Breast epithelium (tissue), 4 donors: ENCODE measurements at regions not wholly inside any gene's neighbourhood (a gene's known extent, or its start where the extent isn't known, plus 50 kb on each side); places are given as distances from the start of the nearest gene placed in this dataset.

Experiments
- DNase-seq, 2 donors: peaks; one replicate each; pipeline ENCODE4 v3.0.0-alpha.2; 2019; ENCODE audit warnings: low spot score in 2 of 2
- H3K27ac ChIP-seq, 2 donors: fragments of 200-600 bp; sonication (generic) in 1 of 2; one replicate each; pipeline ENCODE4 v1.5.1; 2016 to 2019; ENCODE audit warnings: mild to moderate bottlenecking in 1 of 2
- H3K27me3 ChIP-seq, 2 donors: fragments of 200-600 bp; sonication (generic) in 1 of 2; one replicate each; pipeline versions ENCODE4 v1.5.1 to v1.6.0; 2017 to 2019; ENCODE audit warnings: control low read depth in 1 of 2, mild to moderate bottlenecking in 1 of 2
- H3K36me3 ChIP-seq: fragments of 200-600 bp; one replicate; pipeline ENCODE4 v1.5.1; 2019
- H3K4me1 ChIP-seq, 2 donors: fragments of 200-600 bp; sonication (generic); one replicate each; pipeline ENCODE4 v1.5.1; 2016 to 2019; ENCODE audit warnings: control low read depth in 1 of 2
- H3K4me3 ChIP-seq, 3 donors: fragments of 200-600 bp; sonication (generic); 1 replicate in 2 of 3; 2 replicates in 1 of 3; pipeline ENCODE4 v1.5.1; 2016 to 2019; ENCODE audit warnings: mild to moderate bottlenecking in 3 of 3, moderate library complexity in 2 of 3
- H3K9me3 ChIP-seq, 2 donors: fragments of 200-600 bp; sonication (generic) in 1 of 2; one replicate each; pipeline ENCODE4 v1.5.1; 2016 to 2019; ENCODE audit warnings: control low read depth in 1 of 2
- POLR2A ChIP-seq: fragments of 450-650 bp; IDR thresholded peaks from one replicate; pipeline ENCODE4 v1.6.1; 2016; ENCODE audit warnings: antibody characterized with exemption, mild to moderate bottlenecking, moderate library complexity
- POLR2AphosphoS5 ChIP-seq, 3 donors: sonication (generic); formaldehyde crosslinking; IDR thresholded peaks; one replicate each; pipeline ENCODE4 v1.6.1; 2017; ENCODE audit warnings: antibody characterized with exemption in 3 of 3
- intact Hi-C: fragments of 100-400 bp; cut with DNase I; formaldehyde crosslinking; loops from one replicate; pipeline ENCODE4 v1.15.1; 2023; ENCODE audit warnings: low total_unique reads
- TF ChIP-seq, protein P1 (sequence below), 3 donors: fragments of 450-650 bp; IDR thresholded peaks; one replicate each; pipeline ENCODE4 v1.5.1; 2016 to 2017; ENCODE audit warnings: antibody characterized with exemption in 3 of 3, mild to moderate bottlenecking in 3 of 3, moderate library complexity in 3 of 3

DNA sequence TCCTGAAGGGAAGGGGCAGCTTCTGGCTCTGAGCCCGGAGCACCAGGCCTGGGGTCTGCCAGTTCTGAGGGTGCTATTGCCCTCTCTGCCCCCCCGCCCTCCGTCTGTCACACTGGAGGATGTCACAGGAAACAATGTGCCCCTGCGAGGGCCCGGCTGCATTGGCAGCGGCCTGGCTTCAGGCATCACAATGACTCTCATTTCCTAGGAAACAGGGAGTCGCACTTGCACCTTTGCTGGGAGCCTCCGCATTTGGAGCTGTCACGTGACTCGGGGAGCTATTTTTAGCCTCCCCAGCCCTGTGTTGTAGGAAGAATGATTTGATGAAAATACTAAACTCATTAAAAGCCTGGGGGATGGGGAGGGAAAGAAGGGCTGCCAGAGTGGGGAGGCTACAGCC lies 518.9 kb downstream of the SHQ1 start:
- no peaks in the 10 kb centered on the region for H3K27me3 ChIP-seq
- intact Hi-C loops = no loop called here

DNA sequence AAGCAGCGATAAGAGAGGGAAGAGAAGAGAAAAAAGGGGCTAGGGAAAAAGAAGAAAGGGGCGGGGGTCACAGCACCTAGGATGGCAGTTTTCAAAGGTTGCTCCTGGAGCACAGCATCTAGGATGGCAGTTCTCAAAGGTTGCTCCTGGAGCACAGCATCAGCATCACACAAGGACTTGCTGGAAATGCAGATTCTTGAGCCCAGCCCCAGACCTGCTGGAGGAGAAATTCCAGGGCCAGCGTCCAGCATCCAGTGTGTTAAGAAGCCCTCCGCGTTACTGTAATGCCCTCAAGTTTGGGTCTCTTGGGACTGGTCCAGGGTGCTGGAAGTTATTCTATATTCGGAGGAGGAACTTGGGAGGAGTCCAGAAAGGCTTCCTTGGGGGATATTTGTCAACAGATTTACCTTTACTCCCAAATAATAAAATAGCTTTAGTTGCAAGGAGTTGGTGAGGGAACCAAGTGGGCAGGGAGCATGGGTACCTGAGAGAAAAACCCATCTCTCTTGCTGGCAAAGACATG lies 519.4 kb downstream of the SHQ1 start:
- TF ChIP-seq POLR2A = no peak
- DNase-seq = no peak
- H3K36me3 ChIP-seq = no peaks in the 10 kb centered on the region
- no peaks in the 10 kb centered on the region for H3K4me1 ChIP-seq
- intact Hi-C loops = no loop called here
- no peak overlapping the region for H3K27ac ChIP-seq
- H3K27me3 ChIP-seq = no peaks in the 10 kb centered on the region
- H3K4me3 ChIP-seq = no peak overlapping the region
- no peaks in the 10 kb centered on the region for H3K9me3 ChIP-seq

More for the DNA sequence above, 518.9 kb downstream of the SHQ1 start:
- Histone ChIP-seq H3K4me1 (no peaks in the 10 kb centered on the region), H3K36me3 (no peaks in the 10 kb centered on the region), H3K4me3 (no peak overlapping the region), H3K9me3 (no peaks in the 10 kb centered on the region), H3K27ac (no peak overlapping the region)
- DNase-seq = no peak
- TF ChIP-seq, protein P1, sequence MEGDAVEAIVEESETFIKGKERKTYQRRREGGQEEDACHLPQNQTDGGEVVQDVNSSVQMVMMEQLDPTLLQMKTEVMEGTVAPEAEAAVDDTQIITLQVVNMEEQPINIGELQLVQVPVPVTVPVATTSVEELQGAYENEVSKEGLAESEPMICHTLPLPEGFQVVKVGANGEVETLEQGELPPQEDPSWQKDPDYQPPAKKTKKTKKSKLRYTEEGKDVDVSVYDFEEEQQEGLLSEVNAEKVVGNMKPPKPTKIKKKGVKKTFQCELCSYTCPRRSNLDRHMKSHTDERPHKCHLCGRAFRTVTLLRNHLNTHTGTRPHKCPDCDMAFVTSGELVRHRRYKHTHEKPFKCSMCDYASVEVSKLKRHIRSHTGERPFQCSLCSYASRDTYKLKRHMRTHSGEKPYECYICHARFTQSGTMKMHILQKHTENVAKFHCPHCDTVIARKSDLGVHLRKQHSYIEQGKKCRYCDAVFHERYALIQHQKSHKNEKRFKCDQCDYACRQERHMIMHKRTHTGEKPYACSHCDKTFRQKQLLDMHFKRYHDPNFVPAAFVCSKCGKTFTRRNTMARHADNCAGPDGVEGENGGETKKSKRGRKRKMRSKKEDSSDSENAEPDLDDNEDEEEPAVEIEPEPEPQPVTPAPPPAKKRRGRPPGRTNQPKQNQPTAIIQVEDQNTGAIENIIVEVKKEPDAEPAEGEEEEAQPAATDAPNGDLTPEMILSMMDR (IDR thresholded peaks at IDR 0.05) = no peak
- TF ChIP-seq POLR2AphosphoS5 (IDR thresholded peaks at IDR 0.05) (no peak), POLR2A (no peak)

DNA sequence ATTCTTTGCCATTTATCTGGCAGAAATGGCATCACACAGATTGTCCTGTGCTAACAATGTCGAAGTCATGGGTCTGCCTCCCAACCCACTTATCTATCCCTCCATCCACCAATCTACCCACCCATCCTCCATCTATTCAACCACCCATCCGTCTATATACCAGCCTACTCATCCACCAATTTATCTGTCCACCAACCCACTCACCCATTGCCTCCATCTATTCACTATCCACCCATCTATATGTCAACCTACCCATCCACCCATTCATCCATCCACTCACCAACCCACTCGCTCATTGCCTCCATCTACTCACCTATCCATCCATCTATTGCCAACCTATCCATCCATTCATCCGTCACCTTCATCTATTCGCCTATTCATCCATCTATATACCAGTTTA lies 521.2 kb downstream of the SHQ1 start:
- no peak overlapping the region for H3K4me3 ChIP-seq
- H3K9me3 ChIP-seq = no peaks in the 10 kb centered on the region
- no peaks in the 10 kb centered on the region for H3K27me3 ChIP-seq
- intact Hi-C loops = no loop called here
- no peaks in the 10 kb centered on the region for H3K4me1 ChIP-seq
- DNase-seq = no peak
- no peaks in the 10 kb centered on the region for H3K36me3 ChIP-seq
- no peak for TF ChIP-seq POLR2AphosphoS5 (IDR thresholded peaks at IDR 0.05)
- TF ChIP-seq POLR2A = no peak
- TF ChIP-seq, protein P1 (IDR thresholded peaks at IDR 0.05) = no peak
- no peak overlapping the region for H3K27ac ChIP-seq

DNA sequence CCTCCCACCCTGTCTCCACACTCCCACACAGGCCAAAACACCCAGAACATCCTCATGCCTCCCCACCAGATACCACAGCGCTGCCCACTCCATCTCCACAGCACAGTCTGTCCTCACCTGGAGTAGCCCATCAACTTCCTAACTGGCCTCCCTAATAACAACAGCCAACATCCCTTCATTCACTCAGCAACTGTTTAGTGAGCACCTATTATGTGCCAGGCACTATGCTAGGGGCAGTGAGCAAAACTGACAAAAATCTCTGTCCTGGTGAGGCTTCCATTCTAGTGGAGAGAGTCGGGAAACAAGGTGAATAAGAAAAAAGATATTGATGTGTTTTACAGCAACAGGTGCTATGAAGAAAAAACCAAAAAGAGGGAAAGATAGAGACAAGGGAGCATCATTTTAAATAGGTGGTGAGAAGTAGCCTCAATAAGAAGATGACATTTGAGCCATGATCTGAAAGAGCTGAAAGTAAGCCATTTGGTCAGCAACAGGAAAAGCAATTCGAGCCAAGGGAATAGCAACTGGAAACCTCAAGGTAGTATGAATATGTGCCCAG lies 523.9 kb downstream of the SHQ1 start:
- Histone ChIP-seq H3K27ac (no peak overlapping the region), H3K4me1 (no peaks in the 10 kb centered on the region), H3K4me3 (no peak overlapping the region), H3K36me3 (no peaks in the 10 kb centered on the region), H3K9me3 (no peaks in the 10 kb centered on the region), H3K27me3 (no peaks in the 10 kb centered on the region)
- TF ChIP-seq POLR2AphosphoS5 (IDR thresholded peaks at IDR 0.05) (no peak), POLR2A (no peak)
- TF ChIP-seq, protein P1 (IDR thresholded peaks at IDR 0.05) = no peak
- intact Hi-C loops = no loop called here
- no peak for DNase-seq

DNA sequence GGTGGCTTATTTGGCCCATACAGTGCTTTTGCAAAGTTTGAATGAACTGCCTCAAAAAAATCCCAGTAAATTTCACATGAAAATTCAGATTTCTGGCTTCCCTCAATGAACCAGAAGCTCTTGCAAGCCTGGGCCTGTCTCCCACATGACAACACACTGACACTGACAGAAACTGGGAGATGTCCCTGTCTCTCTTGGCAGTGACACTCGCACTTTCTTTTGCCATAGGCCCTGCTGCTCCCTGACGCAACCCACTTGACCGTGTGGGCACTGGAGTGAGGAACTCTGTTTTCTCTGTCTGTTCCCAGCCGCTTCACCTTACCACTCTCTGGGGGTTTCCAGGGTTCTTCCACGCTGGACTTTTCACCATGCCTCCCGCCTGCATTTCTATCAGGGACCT lies 524.5 kb downstream of the SHQ1 start:
- no peak overlapping the region for H3K4me3 ChIP-seq
- H3K36me3 ChIP-seq = no peaks in the 10 kb centered on the region
- peak in 1 of 2 donors; percentile 39 for DNase-seq
- intact Hi-C loops = no loop called here
- H3K27ac ChIP-seq = no peak overlapping the region
- H3K9me3 ChIP-seq = no peaks in the 10 kb centered on the region
- no peaks in the 10 kb centered on the region for H3K4me1 ChIP-seq
- no peaks in the 10 kb centered on the region for H3K27me3 ChIP-seq
- TF ChIP-seq, protein P1 (IDR thresholded peaks at IDR 0.05) = no peak
- TF ChIP-seq POLR2AphosphoS5 (IDR thresholded peaks at IDR 0.05) (no peak), POLR2A (no peak)
